ENCODE measurements at regions not wholly inside any gene's neighbourhood (a gene's known extent, or its start where the extent isn't known, plus 50 kb on each side); places are given as distances from the start of the nearest gene placed in this dataset.

DNA sequence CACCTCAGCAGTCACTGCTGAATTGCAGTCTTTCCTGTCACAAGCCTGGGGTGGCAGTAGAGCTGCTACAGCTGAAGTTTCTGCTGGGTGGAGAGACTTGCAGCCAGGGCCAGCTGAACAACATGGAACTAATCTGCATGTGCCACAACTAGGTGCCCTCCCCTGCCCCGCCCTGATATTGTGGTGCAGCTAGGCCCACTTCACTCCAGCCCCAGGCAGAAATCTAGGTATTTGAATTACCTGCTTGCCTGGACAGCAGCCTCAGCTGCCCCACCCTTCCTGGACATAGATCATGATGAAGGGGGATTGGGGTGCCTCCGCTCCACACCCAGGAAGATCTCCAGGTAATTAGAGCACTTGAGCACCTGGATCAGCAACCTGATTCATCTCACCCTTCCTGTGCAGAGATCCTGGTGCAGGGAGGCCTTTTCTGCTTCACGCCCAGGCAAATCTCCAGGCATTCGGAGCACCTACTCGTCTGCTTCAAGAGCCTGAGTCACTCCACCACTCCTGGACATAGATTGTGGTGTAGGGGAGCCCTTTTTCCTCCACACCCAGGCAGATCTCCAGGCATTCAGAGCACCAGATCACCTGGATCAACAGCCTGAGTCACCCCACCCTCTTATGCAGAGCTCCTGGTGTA lies 477.0 kb downstream of the SOX5 start (continued):
- TF ChIP-seq FOXS1 (CRISPR knock-in tag; IDR thresholded peaks at IDR 0.05) (no peak), POLR2AphosphoS2 (conservative IDR thresholded peaks at IDR 0.05; ENCODE audit: low read length) (no peak), CEBPB (IDR thresholded peaks at IDR 0.05) (no peak), RFX5 (IDR thresholded peaks at IDR 0.05) (no peak), NR3C1 (IDR thresholded peaks at IDR 0.05) (no peak), MAZ (IDR thresholded peaks at IDR 0.05; ENCODE audit: borderline replicate concordance, low read depth, low read length) (no peak), KDM1A (IDR thresholded peaks at IDR 0.05; ENCODE audit: low read depth) (no peak), MAFK (IDR thresholded peaks at IDR 0.05; ENCODE audit: partially characterized antibody) (no peak), GATA3 (IDR thresholded peaks at IDR 0.05; ENCODE audit: borderline replicate concordance) (no peak), BHLHE40 (IDR thresholded peaks at IDR 0.05; ENCODE audit: low read depth, low read length) (no peak), SREBF2 (IDR thresholded peaks at IDR 0.05) (no peak)
- TF ChIP-seq, protein P1, sequence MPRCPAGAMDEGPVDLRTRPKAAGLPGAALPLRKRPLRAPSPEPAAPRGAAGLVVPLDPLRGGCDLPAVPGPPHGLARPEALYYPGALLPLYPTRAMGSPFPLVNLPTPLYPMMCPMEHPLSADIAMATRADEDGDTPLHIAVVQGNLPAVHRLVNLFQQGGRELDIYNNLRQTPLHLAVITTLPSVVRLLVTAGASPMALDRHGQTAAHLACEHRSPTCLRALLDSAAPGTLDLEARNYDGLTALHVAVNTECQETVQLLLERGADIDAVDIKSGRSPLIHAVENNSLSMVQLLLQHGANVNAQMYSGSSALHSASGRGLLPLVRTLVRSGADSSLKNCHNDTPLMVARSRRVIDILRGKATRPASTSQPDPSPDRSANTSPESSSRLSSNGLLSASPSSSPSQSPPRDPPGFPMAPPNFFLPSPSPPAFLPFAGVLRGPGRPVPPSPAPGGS (IDR thresholded peaks at IDR 0.05): no peak

DNA sequence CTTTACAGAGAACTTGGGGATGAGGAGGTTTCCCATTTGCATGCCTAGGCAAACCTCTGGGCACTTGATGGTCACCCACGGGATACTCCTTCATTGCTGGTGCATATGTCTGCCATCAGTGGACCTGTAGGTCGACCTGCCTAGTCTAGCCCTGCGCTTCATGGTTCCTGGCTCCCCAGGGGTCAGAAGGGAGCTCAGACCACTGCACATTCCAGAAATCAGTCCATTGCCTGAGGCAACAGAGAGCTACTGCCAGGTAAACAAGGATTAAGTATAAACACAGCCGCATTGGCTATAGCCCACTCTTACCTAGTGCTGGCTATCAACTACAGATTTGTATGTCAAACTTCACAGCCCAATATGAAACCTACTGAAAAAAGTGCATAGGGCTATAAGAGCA lies 476.4 kb downstream of the SOX5 start:
- Histone ChIP-seq H3K27ac (no peak overlapping the region), H3K9me3 (no peaks in the 10 kb centered on the region; the same call in 2 of the 3 replicates), H3K4me3 (no peak overlapping the region), H3K4me1 (no peaks in the 10 kb centered on the region), H3K4me2 (no peak overlapping the region)
- ChIA-PET CTCF (no interaction called here), POLR2A (no interaction called here)
- no peak for FAIRE-seq
- DNase-seq (ENCODE audit: low read depth in 1 of 2, low spot score in 1 of 2): no peak
- 17% methylated on average over 3 of the region's 4 CpGs for WGBS (ENCODE audit: missing lambda C conversion rate)
- no peak for ATAC-seq
- TF ChIP-seq ZSCAN20 (CRISPR knock-in tag; IDR thresholded peaks at IDR 0.05) (no peak), POLR2AphosphoS2 (conservative IDR thresholded peaks at IDR 0.05; ENCODE audit: low read length) (no peak), FOSL2 (IDR thresholded peaks at IDR 0.05) (no peak), FOSL2 (CRISPR knock-in tag; IDR thresholded peaks at IDR 0.05) (no peak), RARB (CRISPR knock-in tag; IDR thresholded peaks at IDR 0.05) (no peak), POLR2A (IDR thresholded peaks at IDR 0.05; ENCODE audit: low read length) (no peak), FOXS1 (CRISPR knock-in tag; IDR thresholded peaks at IDR 0.05) (no peak), CBX8 (IDR thresholded peaks at IDR 0.05) (no peak), HOXB5 (CRISPR knock-in tag; IDR thresholded peaks at IDR 0.05) (no peak), RAD21 (conservative IDR thresholded peaks at IDR 0.05 in 1 of 2, IDR thresholded peaks at IDR 0.05 in 1 of 2) (no peak), MYC (IDR thresholded peaks at IDR 0.05; ENCODE audit: borderline replicate concordance, low read length) (no peak), RCOR1 (IDR thresholded peaks at IDR 0.05; ENCODE audit: low read depth, low read length) (no peak), CBX2 (IDR thresholded peaks at IDR 0.05; ENCODE audit: borderline replicate concordance, low read depth) (no peak), HDAC2 (IDR thresholded peaks at IDR 0.05) (no peak), KDM1A (IDR thresholded peaks at IDR 0.05; ENCODE audit: low read depth) (no peak), HOXA7 (CRISPR knock-in tag; IDR thresholded peaks at IDR 0.05) (no peak), SMC3 (IDR thresholded peaks at IDR 0.05) (no peak), BHLHE40 (IDR thresholded peaks at IDR 0.05; ENCODE audit: low read depth, low read length) (no peak)
- TF ChIP-seq, protein P2, sequence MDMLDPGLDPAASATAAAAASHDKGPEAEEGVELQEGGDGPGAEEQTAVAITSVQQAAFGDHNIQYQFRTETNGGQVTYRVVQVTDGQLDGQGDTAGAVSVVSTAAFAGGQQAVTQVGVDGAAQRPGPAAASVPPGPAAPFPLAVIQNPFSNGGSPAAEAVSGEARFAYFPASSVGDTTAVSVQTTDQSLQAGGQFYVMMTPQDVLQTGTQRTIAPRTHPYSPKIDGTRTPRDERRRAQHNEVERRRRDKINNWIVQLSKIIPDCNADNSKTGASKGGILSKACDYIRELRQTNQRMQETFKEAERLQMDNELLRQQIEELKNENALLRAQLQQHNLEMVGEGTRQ (IDR thresholded peaks at IDR 0.05): no peak
- TF ChIP-seq, protein P3, sequence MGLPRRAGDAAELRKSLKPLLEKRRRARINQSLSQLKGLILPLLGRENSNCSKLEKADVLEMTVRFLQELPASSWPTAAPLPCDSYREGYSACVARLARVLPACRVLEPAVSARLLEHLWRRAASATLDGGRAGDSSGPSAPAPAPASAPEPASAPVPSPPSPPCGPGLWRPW (IDR thresholded peaks at IDR 0.05): no peak

All from A549 (cell line).